CD4-positive, alpha-beta T cell (primary cell): ENCODE measurements at regions not wholly inside any gene's neighbourhood (a gene's known extent, or its start where the extent isn't known, plus 50 kb on each side); places are given as distances from the start of the nearest gene placed in this dataset.
"Not testable (repeated sequence)": the region's sequence is repeated elsewhere in the genome, so short reads cannot be mapped to it uniquely, and the experiment has no call there.

Experiments used
- ATAC-seq: fragments of 200-7000 bp; cut with Tn5 transposase; one replicate; pipeline ENCODE4 v1.10.0; 2022; ENCODE audit warnings: mild to moderate bottlenecking; ENCODE audit not compliant: poor library complexity
- CTCF ChIA-PET: fragments of 350-600 bp; sonication (Branson Sonifier 250); formaldehyde crosslinking; loops from one replicate; lab custom pipeline; 2021; ENCODE audit warnings: antibody characterized with exemption, inconsistent platforms; lab: Charles Lee
- POLR2A ChIA-PET: fragments of 350-600 bp; sonication (Branson Sonifier 250); formaldehyde crosslinking; loops from one replicate; lab custom pipeline; 2021; ENCODE audit warnings: antibody characterized with exemption, inconsistent platforms; lab: Charles Lee
- DNase-seq, 14 experiments: peaks; one replicate each; pipeline ENCODE4 v3.0.0-alpha.2; 2013 to 2020; ENCODE audit warnings: mixed read lengths in 2 of 14
- H3K27ac ChIP-seq, 2 donors: one replicate each; pipeline versions ENCODE4 v1.5.1 to v1.7.0; 2013; ENCODE audit warnings: low read length in 2 of 2, low read depth in 1 of 2, mild to moderate bottlenecking in 1 of 2
- H3K27me3 ChIP-seq, 2 experiments: 1 replicate in 1 of 2; 2 replicates in 1 of 2; pipeline versions ENCODE4 v1.6.1 to v1.7.0; 2013; ENCODE audit warnings: low read length in 2 of 2, control low read depth in 1 of 2, mild to moderate bottlenecking in 1 of 2, moderate library complexity in 1 of 2; ENCODE audit not compliant: insufficient read depth in 2 of 2, control insufficient read depth in 1 of 2
- H3K36me3 ChIP-seq: one replicate; pipeline ENCODE4 v1.6.1; 2013; ENCODE audit warnings: low read length, control low read depth; ENCODE audit not compliant: insufficient read depth
- H3K4me1 ChIP-seq: one replicate; pipeline ENCODE4 v1.6.1; 2013; ENCODE audit warnings: low read length, control low read depth; ENCODE audit not compliant: insufficient read depth
- H3K4me3 ChIP-seq: one replicate; pipeline ENCODE4 v1.5.1; 2013; ENCODE audit warnings: mild to moderate bottlenecking, low read length, moderate library complexity
- H3K9me3 ChIP-seq, 2 experiments: 1 replicate in 1 of 2; 2 replicates in 1 of 2; pipeline versions ENCODE4 v1.6.1 to v1.7.0; 2013; ENCODE audit warnings: low read length in 2 of 2, mild to moderate bottlenecking in 2 of 2, control low read depth in 1 of 2, moderate library complexity in 1 of 2; ENCODE audit not compliant: control insufficient read depth in 1 of 2, insufficient read depth in 1 of 2
- H3K27ac Mint-ChIP-seq: one replicate; pipeline ENCODE4 v1.8.0; 2020; ENCODE audit warnings: mixed read lengths
- H3K27me3 Mint-ChIP-seq: one replicate; pipeline ENCODE4 v1.8.0; 2021; ENCODE audit warnings: mixed read lengths
- H3K36me3 Mint-ChIP-seq: one replicate; pipeline ENCODE4 v1.8.0; 2021; ENCODE audit warnings: low read depth, mixed read lengths
- H3K4me1 Mint-ChIP-seq: one replicate; pipeline ENCODE4 v1.8.0; 2021; ENCODE audit warnings: low read depth, mixed read lengths
- H3K4me3 Mint-ChIP-seq: one replicate; pipeline ENCODE4 v1.8.0; 2020; ENCODE audit warnings: mild to moderate bottlenecking, mixed read lengths
- H3K9me3 Mint-ChIP-seq: one replicate; pipeline ENCODE4 v1.8.0; 2020; ENCODE audit warnings: mixed read lengths
- CTCF ChIP-seq: fragments of 200-600 bp; IDR thresholded peaks from one replicate; pipeline ENCODE4 v1.8.0; 2022; ENCODE audit warnings: antibody characterized with exemption, mild to moderate bottlenecking
- intact Hi-C, 2 experiments: fragments of 100-400 bp; cut with DNase I in 1 of 2; cut with micrococcal nuclease in 1 of 2; formaldehyde crosslinking; loops; one replicate each; pipeline versions ENCODE4 v1.15.1 to v1.9.0; 2023 to 2025; cut with DNase I, micrococcal nuclease

GRCh38 chr21:7938223-7938622 lies 2583.2 kb upstream of the TPTE start:
- intact Hi-C loops, H3K4me1 Mint-ChIP-seq, H3K4me1 ChIP-seq, DNase-seq, ATAC-seq, POLR2A ChIA-PET, H3K4me3 Mint-ChIP-seq, H3K36me3 ChIP-seq, H3K27me3 Mint-ChIP-seq, H3K27me3 ChIP-seq, H3K27ac Mint-ChIP-seq, H3K27ac ChIP-seq, H3K4me3 ChIP-seq, CTCF ChIA-PET: not testable (repeated sequence)
- Mint-ChIP-seq H3K36me3 (peaks cover 95% of the 10 kb centered on the region), H3K9me3 (peaks cover 95% of the 10 kb centered on the region)
- H3K9me3 ChIP-seq: peaks cover 99 to 100% of the 10 kb centered on the region in 2 experiments
- peak; percentile 19 for TF ChIP-seq CTCF

- H3K4me3 ChIP-seq, H3K27me3 ChIP-seq, H3K27me3 Mint-ChIP-seq, POLR2A ChIA-PET, H3K27ac Mint-ChIP-seq, H3K36me3 ChIP-seq, H3K4me1 ChIP-seq, H3K4me1 Mint-ChIP-seq, CTCF ChIA-PET, intact Hi-C loops, DNase-seq, H3K27ac ChIP-seq, ATAC-seq, H3K4me3 Mint-ChIP-seq: not testable (repeated sequence)
- Mint-ChIP-seq H3K9me3 (peaks cover 89% of the 10 kb centered on the region), H3K36me3 (peaks cover 95% of the 10 kb centered on the region)
- peaks cover 99 to 100% of the 10 kb centered on the region in 2 experiments for H3K9me3 ChIP-seq
These were observed 2580.0 kb upstream of the TPTE start for GRCh38 chr21:7941432-7941831.

- H3K27ac Mint-ChIP-seq, DNase-seq, CTCF ChIA-PET, H3K27me3 Mint-ChIP-seq, intact Hi-C loops, H3K27ac ChIP-seq, H3K4me1 Mint-ChIP-seq, ATAC-seq, H3K36me3 ChIP-seq, H3K4me3 Mint-ChIP-seq, H3K27me3 ChIP-seq, H3K4me1 ChIP-seq, POLR2A ChIA-PET, H3K4me3 ChIP-seq: not testable (repeated sequence)
- H3K9me3 ChIP-seq: peaks cover 99 to 100% of the 10 kb centered on the region in 2 experiments
- Mint-ChIP-seq H3K9me3 (peaks cover 90% of the 10 kb centered on the region), H3K36me3 (peaks cover 96% of the 10 kb centered on the region)
These were observed 2579.2 kb upstream of the TPTE start for GRCh38 chr21:7942219-7942618.

- Mint-ChIP-seq H3K36me3 (peaks cover 94% of the 10 kb centered on the region), H3K9me3 (peaks cover 89% of the 10 kb centered on the region)
- intact Hi-C loops, H3K27ac ChIP-seq, H3K4me1 ChIP-seq, H3K36me3 ChIP-seq, H3K27me3 ChIP-seq, H3K27ac Mint-ChIP-seq, ATAC-seq, H3K4me3 ChIP-seq, POLR2A ChIA-PET, H3K4me1 Mint-ChIP-seq, H3K27me3 Mint-ChIP-seq, CTCF ChIA-PET, DNase-seq, H3K4me3 Mint-ChIP-seq: not testable (repeated sequence)
- H3K9me3 ChIP-seq: peaks cover 99 to 100% of the 10 kb centered on the region in 2 experiments
These were observed 2577.8 kb upstream of the TPTE start for GRCh38 chr21:7943534-7943933.
